ENCODE measurements at regions not wholly inside any gene's neighbourhood (a gene's known extent, or its start where the extent isn't known, plus 50 kb on each side); places are given as distances from the start of the nearest gene placed in this dataset.

GRCh38 chr13:89627996-89628395 is 1719.5 kb upstream of the MIR17HG start:
- TF ChIP-seq POLR2A (IDR thresholded peaks at IDR 0.05) (no peak), CTCF (IDR thresholded peaks at IDR 0.05) (no peak)

All from thyroid gland (tissue), 4 donors.